ENCODE measurements at regions not wholly inside any gene's neighbourhood (a gene's known extent, or its start where the extent isn't known, plus 50 kb on each side); places are given as distances from the start of the nearest gene placed in this dataset.
"Not testable (repeated sequence)": the region's sequence is repeated elsewhere in the genome, so short reads cannot be mapped to it uniquely, and the experiment has no call there.

DNA sequence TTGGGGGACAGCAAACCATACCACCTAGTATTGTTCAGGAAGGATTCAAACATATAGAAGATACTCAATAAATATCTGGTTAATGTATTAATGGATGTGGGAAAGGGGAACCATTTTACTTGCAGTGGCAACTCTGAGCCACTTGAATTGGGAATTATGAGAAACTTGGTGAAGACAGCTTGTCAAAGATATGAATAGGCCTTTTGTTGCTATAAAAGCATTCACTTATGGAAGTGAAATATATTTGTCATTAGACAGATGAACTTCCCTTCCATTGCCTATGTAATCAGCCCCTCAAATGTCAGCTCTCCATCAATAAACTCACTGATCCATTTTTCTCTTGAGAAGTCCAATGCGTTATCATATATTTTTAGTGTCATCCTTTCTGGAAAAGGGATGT is 56.1 kb downstream of the GPR85 start:
- DNase-seq, result no peak

DNA sequence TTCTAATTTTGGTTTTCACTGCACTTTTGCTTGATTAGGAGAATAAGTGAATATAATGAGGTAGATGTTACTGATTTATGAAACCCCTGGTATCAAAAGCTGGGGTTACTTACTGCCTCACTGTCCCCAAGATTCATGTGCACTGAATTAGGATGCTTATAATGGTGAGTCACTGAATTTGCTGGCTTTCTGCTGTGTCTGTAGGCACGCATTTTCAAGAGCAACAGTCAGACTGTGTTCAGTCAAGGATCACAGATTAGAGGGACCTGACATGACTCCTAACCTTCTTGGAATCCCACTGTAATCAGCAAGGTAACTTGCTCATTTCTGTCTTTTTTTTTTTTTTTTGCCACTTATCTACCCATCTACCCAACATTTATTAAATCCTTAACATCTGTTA is 59.7 kb downstream of the GPR85 start:
- DNase-seq, result no peak

DNA sequence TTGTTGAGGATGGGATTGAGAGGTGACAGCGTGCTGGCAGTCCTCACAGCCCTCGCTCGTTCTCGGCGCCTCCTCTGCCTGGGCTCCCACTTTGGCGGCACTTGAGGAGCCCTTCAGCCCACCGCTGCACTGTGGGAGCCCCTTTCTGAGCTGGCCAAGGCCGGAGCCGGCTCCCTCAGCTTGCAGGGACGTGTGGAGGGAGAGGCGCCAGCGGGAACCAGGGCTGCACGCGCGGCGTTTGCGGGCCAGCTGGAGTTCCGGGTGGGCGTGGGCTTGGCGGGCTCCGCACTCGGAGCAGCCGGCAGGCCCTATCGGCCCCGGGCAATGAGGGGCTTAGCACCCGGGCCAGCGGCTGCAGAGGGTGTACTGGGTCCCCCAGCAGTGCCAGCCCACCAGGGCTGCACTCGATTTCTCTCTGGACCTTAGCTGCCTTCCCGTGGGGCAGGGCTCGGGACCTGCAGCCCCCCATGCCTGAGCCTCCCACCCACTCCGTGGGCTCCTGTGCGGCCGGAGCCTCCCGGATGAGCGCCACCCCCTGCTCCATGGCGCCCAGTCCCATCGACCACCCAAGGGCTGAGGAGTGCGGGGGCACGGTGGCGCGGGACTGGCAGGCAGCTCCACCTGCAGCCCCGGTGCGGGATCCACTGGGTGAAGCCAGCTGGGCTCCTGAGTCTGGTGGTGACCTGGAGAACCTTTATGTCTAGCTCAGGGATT is 69.3 kb downstream of the GPR85 start:
- not testable (repeated sequence) for DNase-seq

DNA sequence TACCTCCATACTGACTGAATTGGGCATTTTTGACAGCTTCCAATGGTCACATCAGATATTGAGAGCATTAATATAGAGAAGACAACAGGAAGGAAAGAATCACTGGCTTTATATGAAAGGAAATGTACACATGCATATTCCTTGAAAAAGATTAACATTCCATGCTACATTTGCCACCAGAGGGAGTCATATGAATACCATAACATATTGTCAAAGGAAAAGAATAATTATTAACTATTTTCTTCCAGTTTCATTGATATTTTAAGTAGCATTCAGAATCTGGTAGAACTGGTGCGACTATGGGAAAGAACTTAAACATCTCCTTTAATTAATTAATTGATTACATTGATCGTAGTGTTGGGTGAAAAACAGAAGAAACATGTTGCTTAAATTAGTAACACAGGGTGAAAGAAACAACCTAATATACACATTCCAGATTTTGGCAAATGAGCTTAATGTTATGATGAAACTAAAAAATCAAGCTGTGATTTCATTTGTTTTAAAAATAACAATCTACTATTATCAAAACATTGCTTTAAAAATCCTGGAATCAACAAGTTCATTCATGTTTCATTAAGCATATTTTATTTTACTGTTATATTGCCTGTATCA is 71.5 kb downstream of the GPR85 start:
- DNase-seq, result no peak

DNA sequence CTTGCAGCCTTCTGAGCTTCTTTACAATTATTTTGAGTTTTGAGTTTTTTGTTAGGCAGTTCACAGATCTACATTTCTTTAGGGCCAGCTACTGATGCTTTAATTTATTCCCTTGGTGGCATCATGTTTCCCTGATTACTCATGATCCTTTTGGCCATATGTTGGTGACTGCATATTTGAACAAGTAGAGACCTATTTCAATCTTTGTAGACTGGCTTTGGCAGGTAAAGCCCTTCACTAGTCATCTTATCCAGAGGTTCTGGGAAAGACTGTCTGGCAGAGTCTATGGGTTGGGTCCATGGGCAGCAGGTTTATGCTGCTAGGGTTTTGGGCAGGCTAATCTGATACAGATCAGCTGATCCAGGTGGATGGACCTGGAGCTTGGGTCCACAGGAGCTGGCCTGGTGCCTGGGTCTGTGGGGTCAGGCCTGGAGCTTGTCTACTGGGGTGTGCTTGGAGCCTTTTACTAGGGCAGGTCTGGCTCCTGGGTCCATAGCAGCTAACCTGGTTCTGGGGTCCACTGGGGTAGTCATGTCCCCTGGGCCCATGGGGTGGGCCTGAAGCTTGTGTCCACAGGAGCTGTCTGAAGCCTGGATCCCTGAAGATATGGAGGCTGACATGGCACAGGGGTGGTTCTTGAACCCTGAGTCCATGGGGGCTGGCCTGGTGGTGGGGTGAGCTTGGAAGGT is 72.7 kb downstream of the GPR85 start:
- DNase-seq, result no peak

DNA sequence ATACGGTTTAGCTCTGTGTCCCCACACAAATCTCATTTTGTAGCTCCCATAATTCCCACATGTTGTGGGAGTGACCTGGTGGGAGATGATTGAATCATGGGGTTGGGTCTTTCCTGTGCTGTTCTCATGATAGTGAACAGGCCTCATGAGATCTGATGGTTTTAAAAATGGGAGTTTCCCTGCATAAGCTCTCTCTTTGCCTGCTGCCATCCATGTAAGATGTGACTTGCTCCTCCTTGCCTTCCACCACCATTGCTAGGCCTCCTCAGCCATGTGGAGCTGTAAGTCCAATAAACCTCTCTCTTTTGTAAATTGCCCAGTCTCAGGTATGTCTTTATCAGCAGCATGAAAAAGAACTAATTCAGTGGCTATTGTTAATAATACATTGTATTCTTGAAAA is 73.8 kb downstream of the GPR85 start:
- not testable (repeated sequence) for DNase-seq

DNA sequence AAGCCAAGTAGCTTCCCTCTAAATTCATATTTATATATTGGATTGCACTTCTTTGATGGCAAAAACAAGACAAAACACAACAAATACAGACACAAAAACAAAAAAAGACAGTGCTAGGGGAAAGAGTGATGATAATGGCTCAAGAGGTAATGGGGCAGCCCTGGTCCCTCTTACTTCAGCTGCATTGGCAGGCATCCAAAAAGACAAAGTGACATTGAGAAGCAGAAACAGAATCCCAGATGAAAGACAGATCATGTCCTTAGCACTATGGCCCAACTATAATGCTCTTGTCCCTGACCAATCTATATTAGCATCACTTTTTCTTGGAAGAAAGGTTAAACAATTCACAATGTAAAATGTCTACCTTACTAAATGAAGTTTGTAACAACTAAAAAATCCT is 76.2 kb downstream of the GPR85 start:
- no peak for DNase-seq

DNA sequence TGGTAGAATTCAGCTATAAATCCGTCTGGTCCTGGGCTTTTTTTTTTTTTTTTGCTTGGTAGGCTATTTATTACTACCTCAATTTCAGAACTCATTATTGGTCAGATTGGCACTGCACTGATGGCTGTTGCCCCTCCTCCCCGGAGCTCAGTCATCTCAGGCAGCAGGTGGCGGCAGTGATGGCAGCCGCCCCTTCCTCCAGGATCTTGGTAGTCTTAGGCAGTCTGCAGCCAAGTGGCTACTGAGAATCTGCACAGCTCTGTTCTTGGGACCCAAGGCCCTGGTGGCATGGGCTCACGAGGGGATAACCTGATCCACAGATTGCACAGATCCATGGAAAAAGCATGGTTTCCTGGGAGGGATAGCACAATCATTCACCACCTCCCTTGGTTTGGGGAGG is 77.9 kb downstream of the GPR85 start:
- no peak for DNase-seq

DNA sequence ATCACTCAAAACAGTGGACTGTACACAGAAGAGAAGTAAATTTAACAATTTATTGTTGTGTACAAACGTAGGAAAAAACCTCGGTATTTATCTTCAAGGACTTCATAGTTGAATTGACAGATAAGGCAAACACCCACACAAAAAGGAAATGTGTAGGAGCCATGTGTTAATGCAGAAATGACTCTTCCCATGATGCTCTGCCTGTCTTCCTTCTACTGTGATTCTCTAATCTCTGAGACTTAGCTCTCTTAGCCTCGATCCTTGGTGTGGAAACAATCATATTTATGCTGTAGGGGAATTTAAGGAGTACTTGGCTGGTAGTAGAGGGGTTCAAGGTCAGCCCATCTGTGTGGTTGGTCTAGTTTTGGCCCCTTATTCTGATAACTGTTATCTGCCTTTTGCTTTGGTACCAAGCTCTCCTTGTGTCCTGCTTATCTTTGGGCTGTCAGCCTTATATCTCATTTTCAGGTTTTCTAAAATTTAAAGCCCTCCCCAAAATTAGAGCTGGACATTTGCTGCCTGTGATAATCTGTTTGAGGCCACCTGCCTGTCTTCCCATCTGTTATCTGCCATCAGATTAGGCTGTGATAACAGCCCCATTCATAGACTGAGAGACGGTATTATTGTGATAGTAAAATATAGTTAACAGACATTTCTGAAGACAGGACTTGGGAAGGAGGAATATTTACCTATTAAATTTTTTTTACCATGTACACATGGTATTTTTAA is 81.7 kb downstream of the GPR85 start:
- DNase-seq, result no peak

DNA sequence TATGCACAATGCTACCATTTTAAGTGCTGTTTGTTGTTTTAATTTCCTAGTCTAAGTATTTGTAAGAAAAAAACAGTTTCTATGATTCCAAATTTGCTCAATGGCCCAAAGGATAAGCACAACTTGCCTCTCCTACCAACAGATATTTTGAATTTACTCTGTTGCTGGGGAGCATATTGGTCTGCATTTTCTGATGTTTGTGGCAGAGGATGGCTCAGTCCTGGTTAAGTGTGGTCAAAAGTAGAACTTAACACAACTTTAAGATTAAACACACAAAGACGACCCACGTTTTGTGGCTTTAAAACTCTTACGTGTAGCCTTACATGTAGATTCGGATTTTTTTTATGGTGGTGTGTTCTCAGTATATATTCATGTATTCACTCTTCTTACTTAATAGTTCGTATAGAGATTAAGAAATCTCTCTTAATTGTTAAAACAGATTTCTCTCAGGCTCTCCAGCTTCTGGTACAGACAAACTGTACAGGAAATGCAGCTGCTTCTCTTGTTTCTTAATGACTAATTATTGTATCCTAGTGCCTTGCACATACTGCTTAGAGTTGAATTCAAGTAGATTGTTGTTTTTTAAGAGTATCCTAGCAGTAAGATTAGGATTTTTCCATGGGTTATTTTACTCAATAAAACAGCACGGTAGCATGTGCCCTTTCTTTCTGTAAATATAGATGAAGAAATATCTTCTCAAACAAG is 86.2 kb downstream of the GPR85 start:
- DNase-seq, result no peak

DNA sequence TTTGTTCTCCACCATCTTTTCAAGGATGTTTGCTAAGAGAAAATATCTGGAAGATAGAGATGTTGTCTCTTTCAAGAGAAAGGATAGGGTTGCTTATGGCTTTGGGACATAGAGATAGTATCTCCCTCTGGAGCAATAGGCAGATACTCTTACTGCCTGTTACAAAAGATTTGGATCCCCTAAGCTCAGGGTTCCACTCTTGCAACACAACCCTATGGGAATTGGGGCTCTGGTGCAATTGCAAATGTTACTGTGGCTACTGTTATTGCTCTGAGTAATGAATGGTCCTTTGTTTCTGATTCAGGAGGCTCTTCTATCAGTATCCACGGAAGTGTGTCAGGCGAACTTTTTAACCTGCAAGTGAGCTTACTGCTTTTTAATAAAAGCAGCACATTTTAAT is 88.8 kb downstream of the GPR85 start:
- no peak for DNase-seq

DNA sequence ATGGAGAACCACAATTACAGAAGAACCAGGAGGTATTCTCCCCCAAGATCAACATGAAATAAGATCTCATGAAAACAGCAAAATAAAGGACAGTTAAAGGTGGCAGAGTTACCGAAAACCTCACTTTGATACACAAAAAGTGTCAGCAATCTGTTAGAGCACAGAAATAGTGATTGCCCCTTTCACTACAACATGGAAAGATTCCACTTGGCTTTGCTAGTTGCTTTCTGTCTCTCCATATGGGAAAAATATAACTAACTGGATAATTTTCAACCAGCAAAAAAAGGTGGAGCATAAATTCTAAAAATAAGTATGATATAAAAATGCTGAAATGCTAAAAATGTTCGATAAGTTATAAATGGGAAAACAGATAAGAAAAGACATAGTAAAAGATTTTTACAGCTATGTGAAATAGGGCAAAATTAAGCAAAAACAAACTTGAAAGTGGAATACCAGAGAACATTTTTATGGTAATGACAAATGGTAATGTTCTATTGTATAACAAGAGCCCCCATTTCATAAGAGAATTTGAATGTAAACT is 90.2 kb downstream of the GPR85 start:
- DNase-seq, result no peak

DNA sequence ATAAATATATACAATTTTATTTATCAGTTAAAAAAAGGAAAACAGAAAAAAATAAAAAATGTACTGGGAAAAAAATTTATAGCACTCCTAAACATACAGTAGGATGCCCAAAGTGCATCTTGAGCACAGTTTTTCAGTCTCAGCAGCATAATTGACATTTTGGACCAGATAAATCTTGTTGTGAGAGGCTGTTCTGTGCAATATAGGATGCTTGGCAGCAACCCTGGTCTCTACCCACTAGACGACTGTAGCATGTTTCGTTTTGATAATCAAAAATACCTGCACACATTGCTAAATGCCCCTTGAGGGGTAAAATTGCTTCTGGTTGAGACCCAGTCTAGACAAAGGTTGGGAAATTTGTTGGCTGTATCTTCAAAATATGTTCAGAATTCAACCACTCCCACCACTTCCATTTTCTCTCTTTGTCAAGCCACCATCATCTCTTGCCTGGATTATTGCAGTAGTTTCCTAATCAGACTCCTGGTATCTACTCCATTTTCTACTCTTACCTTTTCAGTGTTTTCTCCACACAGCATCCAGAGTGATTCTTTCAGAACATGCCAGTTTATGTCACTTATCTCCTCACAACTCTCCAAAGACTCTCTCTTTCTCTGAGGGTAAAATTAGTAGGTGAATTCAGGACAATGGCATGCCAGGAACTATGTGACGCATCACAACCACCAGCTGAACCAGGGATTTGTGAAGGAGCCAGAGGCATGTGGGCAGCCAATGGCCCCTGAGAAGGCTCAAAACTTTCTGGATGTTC is 91.4 kb downstream of the GPR85 start:
- no peak for DNase-seq

DNA sequence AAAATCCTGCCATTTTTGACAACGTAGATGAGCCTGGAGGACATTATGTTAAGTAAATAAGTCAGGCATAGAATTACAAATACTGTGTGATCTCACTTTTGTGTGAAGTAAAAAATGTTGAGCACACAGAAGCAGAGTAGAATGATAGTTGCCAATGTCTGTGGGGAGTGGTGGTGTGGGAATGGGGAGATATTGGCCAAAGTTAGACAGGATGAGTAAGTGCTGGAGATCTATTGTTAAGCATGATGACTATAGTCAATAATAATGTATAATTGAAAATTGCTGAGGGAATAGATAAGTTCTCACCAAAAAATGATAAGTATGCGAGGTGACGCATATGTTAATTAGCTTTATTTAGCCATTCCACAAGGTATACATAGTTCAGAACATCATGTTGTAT is 92.0 kb downstream of the GPR85 start:
- no peak for DNase-seq

DNA sequence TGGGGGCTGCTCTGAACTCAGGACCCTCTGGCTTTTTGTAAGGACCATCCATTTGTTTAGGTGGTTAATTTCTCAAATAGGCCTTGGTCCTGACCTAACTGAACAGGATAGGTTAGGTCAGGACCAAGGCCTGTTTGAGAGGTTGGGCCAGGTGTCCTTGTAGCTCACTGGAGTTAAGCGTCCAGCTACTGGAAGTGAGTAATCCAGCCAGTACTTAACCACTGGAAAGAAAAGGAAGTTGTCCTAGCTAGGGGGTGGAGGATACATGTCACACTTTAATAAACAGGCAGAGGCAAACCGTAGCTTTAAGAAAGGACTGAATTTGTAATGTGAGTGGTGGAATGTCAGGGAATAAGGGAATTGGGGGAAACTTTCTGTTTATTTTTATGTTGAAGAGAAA is 96.0 kb downstream of the GPR85 start:
- DNase-seq, result no peak

DNA sequence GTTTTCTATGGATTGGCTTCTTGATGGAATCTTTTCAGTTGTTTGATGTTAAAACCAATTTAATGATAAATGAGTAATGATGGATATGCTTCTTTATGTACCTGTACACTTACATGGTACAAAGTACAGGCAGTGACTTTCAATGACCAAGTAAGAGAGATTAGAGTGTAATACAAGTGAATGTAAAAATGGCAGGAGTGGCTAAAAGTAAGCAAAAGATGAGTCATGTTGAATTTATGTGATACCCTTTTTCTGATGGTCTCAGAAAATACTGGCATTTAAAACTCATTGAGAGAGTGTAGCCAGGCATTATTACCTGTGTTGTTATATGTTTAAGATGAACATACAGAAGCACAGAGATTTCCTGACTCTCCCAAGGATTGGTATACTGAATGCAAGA is 97.1 kb downstream of the GPR85 start:
- no peak for DNase-seq

DNA sequence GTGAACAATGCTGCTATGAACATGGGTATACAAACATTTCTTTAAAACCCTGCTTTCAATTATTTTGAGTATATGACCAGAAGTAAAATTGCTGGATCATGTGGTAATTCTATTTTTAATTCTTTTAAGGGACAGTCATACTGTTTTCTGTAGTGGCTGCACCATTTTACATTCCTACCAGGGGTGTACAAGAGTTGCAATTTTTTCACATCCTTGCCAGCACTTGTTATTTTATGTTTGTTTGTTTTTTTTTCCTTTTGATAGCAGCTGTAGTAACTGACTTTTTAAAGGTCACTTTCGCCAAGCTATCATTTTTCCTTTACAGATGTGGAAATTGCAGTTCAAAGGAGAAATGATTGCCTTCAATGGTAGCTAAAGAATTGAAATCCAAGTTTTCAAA is 99.5 kb downstream of the GPR85 start:
- DNase-seq, result no peak

DNA sequence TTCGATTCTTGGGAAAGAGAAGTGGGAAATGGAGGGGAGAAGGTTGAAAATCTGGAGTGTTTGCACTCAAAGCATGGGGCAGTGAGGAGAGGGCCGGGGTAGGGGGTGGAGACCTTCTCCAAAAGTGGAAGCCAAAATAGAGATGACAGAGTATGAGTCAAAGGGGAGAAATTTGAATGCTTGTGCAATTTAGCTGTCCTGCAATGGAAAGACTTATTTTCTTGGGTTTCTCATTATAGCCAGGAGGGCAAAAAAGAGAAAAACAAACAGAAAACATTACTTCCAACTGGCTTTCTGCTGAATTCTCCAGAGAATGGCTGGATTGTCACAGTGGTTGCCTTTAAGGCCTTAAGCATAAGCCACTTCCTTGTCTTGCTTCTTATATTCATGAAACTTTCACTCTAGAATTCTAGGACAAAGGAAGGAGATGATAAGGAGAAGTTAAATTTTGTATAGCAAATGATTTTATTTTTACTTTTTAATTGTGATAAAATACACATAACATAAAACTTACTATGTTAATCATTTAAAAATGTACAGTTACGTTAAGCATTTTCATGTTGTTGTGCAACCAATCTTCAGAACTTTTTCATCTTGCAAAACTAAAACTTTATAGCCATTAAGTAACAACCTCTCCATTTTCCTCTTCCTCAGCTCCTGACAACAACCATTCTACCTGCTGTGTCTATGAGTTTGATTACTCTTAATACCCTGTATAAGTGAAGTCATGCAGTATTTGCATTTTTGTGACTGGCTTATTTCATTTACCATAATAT is 100.2 kb downstream of the GPR85 start:
- DNase-seq, result no peak

DNA sequence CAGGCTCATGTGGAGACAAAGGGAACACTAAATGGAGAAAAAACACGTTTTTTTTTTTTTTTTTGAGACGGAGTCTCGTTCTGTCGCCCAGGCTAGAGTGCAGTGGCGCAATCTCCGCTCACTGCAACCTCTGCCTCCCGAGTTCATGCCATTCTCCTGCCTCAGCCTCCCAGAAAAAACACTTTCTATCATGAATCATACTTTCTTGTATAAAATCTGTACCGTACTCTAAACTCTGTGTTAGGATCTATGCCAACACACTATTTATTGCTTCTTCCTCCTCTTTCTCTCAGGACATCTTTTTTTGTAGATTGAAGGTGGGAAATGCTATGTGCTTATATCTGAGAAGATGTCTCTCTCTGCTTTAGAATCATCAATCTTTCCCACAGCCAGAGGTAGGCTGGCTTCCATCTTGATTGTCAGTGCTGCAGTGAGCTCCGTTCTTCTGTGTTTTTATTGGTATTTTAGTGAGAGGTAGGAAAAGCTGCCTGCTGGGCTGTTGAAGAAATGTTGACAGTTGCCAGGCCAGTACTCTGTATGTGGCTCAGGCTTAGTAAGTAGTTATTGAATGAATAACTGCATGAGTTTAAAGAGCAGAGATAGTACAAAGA is 101.1 kb downstream of the GPR85 start:
- no peak for DNase-seq

DNA sequence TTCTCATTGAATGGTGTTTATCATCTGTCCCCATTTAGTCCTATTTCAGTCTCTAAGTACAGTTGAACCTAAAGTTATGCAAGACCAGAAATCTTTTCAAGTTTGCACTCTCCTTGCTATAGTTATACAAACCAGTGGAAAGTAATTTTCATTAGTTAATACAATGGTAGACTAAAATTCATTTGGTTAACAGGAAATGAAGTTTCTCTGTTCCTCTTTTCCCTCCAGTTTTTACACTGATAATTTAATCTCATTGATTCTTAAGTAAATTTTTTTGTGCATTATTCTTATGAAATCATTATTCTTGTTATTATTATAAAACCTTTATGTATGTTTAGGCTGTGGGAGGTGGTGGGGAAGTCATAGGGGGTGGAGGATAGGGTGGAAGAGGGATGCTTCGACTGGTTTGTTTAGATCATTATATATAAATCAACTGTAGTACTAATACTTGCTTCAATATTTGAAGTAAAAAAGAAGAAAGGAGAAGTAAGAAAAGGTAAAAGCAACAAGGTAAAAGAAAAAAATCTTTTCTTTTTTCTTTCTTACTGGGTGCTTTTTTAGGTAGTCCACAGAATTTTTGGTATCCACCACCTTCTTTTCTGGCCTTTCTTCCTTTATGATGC is 104.1 kb downstream of the GPR85 start:
- no peak for DNase-seq
